ENCODE measurements at regions not wholly inside any gene's neighbourhood (a gene's known extent, or its start where the extent isn't known, plus 50 kb on each side); places are given as distances from the start of the nearest gene placed in this dataset.

DNA sequence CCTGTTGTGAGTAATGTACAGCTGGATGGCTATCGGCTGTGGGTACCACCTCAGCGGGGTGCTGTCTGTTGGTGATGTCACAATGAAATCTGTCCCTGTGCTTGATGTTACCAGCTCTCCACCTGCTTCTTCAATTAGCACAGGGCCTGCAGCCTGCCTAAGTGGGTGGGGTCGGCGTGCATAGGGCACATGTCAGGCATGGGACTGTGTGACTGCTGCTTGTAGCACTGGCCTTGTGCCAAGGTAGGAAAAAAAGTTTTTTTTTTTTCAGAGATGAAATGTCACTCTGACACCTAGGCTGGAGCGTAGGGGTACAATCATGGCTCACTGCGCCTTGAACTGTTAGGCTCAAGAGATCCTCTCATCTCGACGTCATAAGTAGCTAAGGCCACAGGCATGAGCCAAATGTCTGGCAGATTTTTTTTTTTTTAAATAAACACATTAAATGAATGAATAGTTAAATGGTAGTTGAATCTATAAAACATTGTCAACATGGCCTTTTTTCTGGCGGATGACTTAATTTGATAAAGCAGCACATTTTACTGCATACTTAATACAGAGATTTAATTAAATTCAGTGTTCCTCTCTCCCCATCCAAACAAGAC, 222.5 kb downstream of the NXNL2 start:
- DNase-seq (ENCODE audit: low read depth) = no peak

DNA sequence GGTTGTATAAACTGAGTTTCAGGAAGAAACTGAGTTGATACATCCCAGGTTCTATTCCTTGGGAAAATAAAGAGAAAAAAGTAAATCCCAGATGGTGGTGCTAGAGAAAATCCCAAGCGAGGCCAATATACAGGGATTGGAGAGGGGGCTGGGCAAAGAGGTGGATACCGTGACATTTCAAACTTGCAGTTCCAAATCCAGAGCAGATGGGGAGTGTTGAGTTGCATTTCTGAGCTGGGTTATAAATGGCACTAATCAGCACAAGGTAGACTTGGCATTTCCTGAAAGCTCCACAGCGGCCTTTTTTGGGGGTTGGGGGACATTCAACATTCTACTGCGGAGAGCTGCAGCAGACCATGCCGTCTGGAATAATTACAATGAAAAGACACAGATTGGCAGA, 224.4 kb downstream of the NXNL2 start:
- DNase-seq (ENCODE audit: low read depth) = no peak

DNA sequence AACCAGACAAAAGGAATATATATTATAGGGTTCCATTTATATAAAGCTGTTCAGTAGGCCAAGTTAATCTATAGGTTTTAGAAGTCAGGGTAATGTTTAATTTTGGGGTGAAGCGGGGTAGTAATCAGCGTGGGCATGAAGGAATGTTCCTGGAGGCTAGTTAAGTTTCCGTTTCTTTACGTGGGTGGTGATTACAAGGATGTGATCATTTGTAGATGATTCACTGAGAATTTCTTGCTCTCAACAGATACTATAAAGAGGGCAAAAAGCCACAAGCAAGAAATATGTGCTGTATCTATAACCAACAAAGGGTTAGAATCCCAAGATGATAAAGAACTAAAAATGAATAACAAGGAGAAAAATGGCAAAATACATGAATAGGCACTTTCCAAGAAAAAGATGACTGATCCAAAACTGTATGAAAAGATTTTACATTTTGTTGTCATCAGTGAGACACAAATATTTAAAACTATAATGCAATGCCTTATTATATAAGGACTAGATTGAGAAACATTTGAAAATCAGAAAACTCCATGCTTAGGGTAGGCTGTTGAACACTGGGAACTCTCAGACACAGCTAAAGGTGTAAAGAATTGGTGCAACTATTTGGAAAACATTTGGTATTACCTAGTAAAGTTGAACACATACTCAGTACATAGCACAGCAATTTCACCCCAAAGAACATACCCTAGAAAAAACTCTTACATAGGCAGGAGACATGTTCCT, 224.3 kb upstream of the S1PR3 start:
- DNase-seq (ENCODE audit: low read depth) = peak; percentile 96

DNA sequence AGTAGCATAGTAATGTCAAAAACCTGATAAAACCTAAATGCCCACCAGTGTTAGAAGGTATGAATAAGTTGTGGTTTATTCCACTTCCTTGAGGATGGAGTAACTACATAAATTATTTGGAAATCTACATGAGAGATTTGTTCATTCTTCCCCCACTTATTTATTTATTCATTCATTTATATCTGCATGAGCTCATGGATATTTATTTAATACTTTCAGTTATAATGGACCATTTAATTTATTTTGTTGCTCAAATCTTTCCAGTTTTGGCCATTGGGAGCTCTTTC, 223.8 kb upstream of the S1PR3 start:
- peak; percentile 48 for DNase-seq (ENCODE audit: low read depth)

DNA sequence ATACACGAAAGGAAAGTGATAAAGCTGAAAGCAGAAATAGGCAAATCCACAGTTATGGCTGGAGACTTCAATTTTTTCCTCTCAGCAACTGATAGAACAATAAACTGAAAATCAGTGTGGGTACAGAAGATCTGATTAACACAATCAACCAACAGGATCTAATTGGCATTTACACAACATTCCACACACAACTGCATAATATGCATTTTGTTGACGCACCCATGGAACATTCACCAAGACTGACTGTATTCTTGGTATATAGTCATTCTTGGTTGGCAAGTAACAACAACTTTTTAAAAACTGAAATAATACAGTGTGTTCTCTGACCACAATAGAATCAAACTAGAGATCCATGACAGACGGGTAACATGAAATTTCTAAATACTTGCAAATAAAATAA, 218.7 kb upstream of the S1PR3 start:
- no peak for DNase-seq (ENCODE audit: low read depth)

DNA sequence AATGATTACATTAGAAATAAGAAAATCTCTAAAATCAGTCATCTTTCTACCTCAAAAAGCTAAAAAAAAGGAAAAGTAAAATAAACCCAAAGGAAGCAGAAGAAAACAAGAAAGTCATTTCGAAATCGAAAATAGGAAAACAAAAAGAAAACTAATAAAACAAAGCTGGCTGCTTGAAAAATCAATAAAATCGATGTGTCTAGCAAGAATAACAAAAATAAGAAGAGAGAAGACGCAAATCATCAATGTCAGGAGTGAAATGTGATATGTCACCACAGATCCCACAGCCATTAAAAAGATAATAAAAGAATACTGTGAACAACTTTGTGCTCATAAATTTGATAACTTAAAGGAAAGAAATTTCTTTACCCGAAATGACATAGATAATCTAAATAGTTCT, 218.1 kb upstream of the S1PR3 start:
- DNase-seq (ENCODE audit: low read depth) = no peak

DNA sequence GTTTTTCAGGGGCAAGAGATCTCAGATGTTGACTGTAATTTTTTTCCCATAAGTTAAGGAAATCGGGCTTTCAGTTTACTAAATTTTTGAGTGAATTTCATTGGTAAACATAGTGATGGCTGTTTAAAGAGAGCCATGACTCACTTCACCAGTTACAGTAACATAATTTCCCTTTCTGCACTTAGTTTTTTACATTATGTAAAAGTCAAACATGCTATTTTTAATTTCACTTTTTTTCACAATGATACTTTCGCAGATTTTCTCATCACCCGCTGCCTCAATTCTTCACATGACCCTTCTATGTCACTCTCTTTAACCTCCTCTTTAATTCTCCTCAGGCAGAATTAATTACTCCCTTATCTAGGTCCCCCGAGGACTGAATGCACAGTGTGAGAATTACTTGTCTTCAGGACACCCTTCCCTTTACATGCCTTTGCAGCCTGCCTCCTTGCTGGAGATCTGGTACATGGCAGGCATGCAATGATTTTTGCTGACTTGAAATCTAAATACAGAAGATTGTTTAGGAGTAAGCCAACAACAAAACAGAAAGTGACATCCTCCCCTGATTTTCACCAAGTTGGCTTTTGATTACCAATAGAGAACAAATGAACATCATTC, 217.5 kb upstream of the S1PR3 start:
- DNase-seq (ENCODE audit: low read depth) = no peak

DNA sequence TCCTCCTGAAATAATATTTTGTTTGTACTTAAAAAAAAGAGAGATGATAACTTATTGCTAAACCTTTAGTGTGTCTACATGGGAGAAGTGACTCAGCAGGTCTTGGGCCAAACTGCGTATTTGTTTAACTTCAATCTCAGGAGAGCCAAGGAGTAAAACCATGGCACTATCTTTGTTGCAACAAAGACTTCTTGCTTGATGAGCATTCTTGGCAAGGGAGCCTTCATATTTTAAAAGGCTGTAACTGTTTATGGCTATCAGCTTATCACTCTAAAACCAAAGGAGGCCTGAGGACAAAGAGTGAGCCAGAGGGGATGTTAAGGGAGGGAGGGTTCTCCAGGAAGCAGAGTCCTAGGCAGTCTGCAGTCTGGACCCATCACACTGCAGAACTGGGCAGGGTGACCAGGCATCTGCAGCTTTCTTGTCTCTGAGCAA, 216.2 kb upstream of the S1PR3 start:
- DNase-seq (ENCODE audit: low read depth) = peak; percentile 71

DNA sequence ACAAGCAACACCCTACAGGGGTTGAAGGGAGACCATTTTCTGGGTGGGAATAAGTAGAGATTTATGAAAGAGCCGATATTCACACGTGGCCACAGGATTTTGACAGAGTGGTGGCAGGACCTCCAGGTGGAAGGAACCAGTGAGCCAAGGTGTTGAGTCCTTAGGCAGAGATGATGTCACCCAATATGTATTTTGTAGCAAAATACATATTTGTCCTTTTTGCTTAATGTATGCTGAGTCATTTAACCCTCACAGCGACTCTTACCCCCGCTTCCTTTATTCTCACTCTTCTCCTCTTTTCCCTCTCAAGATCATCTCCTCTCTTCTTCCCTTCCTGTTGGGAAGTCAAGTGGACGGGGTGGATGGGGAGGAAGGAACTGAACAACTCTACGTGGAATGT, 215.7 kb upstream of the S1PR3 start:
- no peak for DNase-seq (ENCODE audit: low read depth)

DNA sequence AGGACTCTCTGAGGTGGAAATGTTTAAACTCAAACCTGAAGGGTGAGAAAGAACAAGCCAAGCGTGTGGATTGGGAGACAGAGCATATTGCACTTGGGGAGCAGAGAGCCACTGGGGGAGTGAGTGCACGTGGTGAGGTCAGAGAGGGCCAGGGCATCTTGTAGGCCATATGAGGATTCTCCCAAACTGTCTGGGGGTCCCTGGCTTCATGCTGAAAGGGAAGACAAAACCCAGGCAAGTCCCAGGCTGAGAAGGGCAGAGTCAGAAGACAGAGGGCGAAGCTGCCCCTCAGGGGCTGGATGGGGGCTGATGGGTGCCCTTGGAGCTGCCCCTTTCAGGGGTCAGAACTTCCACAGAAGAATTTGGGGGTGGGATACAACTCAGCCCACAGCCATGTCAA, 215.3 kb upstream of the S1PR3 start:
- no peak for DNase-seq (ENCODE audit: low read depth)

DNA sequence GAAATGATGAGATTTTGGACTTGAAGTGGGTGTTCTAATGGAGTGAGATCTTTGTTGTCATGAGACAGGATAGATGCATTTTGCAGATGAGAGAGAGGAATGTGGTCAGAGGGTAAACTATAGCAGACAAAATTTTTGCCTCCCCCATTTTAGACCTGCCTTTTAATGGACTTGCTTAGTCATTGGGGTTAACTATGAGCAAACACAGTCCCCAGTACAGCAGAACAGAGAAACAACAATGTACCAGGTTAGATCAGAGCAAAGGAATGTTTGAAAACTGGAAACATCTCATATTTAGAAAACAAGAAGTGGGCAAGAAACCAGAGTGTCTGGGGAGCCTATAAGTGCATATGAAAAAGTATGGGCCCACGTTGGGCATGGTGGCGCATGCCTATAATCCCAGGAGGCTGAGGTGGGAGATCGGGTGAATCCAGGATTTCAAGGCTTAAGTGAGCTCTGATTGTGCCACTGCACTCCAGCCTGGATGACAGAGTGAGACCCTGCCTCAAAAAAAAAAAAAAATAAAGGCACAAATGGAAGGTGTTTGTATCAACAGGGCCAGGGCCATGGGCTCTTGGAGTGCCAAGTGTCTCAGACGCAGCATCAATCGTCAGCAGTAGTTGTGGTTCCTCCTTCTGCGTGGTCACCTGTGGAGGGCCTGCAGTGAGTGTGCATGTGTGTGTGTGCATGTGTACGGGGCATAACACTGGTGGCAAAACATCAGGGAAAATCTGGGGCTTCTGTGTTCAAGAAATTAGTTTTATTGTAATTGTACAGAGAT, 214.4 kb upstream of the S1PR3 start:
- DNase-seq (ENCODE audit: low read depth) = peak; percentile 94

DNA sequence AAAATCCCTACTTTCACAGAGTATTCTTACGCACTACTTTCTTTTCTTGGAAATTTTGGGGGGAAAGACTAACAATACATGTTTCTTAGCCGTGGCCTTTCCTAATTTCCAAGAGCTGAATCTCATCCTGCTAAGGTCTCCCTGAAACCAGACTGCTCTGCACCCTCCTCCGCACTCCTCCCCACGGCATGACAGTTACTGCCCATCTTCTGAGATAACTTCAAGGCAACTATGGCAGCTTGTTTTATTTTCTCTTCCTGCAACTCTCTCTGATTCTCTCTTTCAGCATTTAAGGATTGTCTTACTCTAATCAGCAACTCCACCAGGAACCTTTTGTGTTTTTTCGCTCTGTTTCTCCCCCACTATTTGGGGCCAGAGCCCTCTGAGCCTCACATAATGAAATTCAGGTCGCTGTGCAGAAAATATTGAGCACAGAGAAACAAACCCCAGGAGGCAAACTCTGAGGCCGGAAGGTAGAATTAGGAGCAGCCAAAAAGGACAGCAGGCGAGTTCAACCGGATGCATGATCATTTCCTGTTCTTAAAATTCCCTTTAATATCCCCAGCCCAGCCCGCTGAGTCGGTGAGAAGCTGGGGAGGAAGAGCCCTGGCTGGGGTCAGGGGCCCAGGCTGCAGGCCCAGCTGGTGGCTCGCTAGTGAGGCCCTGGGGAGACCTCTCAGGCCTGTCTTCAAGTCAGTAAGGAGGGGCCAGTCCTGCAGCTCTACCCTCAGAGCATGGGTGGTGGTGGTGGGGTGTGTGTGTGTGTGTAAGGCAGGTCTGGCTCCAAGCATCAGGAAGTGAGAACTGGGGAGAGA, 213.6 kb upstream of the S1PR3 start:
- DNase-seq (ENCODE audit: low read depth) = no peak

DNA sequence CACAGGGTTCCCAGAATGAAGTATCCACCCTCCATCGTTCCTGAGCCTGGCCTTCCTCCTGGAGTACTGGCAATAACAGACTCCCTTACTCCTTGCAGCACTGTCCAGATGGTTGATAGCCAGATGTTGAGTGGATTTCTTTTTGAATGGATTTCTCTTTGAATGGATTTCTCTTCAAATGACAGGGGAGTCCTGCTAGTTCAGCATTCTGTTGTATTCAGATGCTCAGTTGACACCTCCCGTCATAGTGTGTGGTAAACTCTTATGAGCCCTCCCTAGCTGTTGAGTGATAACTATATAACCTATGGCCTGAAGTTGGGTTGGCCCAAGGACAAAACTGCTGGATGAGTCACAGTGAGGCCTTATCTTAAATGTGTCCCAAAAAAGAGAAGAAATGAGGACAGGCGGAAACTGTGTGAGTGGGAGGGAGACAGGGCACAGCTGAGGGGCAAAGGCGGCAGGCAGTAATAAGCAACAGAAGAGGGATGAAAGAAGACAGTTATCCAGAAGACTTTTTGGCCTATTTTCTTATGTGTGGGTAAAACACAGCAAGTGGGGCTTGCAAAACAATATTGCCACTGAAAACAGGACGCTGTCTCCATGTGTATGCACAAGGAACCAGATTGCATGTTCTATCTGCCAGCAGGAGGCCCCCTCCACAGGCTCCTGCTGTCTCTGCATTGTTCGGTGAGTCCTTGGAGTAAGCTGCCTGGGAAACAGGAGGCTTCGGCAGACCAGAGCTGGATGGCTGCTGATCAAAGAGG, 209.5 kb upstream of the S1PR3 start:
- DNase-seq (ENCODE audit: low read depth) = no peak

DNA sequence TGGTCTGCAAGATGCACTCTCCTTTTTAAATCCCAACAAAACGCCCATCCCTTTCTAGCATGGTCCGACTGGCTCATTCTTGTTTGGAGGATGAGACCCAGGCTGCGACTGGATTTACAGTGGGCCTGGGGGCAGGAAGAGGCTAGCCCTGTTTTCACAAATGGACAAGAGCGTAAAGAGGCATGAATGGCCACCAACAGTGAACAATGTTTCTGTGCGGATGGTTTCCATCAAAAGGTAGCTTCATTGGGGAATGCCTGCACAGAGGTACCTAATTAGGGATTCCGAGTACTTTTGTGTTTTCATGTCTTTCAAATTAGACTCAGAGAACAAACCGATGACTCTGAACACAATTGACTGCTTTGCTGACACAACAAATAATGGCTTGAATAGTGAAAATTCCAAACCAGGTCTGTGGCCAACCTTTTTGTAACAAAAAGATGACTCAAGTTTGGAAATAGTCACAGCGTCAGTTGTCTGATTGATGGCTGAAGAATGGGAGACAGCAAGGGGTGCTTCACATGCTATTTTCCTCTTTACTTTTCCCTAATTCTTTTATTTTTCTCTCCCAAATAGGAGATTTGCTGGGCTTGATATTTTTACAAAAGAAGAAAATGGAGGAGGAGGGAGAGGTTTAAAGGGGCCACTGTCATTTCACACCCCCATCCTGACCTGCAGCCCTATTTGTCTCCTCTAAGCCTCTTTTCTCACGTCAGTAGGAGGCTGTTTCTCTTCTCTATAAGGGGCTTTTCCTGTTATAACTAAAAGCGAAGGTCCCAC, 208.1 kb upstream of the S1PR3 start:
- DNase-seq (ENCODE audit: low read depth) = peak; percentile 76

DNA sequence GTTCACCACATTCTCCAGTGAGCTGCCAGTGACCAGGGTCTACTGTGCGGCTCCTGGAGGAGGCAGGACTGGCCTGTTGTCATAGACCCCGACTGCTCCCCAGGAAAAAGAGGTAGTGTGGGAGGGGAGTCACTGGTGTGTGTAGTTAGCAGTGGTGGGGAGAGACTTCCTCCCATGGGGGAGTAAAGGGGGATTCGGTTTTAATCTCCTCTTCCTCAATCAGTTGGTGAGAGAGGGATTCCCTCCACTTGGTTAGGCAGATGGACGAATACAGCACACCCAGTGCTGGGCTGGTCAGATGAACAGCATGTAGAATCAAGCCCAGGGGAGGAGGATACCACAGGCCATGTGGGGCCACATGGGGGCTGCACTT, 207.6 kb upstream of the S1PR3 start:
- DNase-seq (ENCODE audit: low read depth) = no peak

DNA sequence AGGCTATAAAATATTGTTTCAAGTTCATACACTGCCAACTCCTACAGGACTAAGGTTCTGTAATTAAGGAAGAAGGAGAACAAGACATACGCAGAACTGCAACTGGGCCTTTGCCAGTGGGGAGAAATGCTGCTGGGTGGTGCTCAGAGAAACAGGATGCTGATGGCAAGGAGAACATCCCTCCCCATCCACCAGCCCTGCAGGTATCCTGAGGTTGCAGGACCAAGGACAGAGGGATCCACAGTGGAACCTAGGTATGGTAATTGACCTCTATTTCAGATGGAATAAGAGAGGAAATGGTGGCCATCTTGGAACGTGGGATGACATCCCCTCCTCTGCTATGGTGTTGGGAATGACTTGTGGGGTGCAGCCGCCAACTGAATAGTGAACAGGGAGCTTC, 206.3 kb upstream of the S1PR3 start:
- no peak for DNase-seq (ENCODE audit: low read depth)

DNA sequence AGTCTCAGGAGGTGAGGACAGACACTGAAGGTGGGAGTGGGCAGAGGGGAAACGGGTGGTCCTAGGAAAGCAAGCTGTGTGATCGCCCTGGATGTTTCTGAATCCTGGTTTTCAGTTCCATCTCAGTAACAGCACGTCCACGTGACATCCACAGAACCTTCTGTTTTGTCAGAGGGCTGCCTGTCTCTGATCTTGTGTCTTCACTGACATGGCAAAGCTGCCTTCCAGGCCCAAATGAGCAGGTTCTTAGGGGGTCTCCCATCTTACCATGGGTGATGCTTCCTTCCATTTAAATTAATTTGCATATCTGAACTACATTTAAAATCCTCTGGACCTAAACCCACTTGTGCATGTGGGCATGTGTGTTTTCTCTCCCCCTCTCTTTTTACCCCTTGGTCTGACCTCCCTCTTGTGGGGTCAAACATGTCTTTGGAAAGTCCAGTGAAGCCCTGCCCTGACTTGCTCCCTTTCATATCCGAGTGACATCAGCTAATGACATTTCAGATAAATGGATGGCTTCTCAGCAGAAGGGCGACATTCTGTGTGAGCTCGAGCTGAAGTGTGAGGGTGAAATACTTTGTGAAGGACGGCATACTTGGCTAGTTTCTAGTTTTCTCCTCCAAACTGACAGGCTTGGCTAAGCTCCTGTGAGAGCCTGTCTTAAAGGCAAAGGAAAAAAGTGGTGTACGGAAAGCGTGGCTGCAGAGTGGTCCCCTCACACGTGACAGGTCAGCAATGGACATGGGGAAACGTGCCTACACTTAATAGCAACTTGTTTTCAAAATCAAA, 204.8 kb upstream of the S1PR3 start:
- DNase-seq (ENCODE audit: low read depth) = no peak

DNA sequence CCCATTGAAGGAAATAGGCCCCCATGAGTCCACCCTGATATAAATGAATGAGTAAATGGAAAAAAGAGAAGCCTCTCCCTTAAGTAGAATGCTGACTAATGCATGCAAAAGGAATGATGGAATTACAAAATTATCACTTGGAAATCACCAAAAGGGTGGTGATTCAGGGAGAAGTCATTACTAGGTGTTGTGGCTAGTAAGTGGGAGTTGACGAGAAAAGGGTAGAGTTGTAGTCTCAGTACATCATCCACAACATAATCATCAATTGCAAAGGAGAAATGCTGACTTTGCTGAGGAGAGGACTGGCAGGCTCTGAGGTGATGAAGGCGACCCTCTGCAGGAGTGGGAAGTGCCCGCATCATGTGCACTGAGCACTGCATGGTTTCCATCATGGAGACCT, 201.5 kb upstream of the S1PR3 start:
- DNase-seq (ENCODE audit: low read depth) = peak; percentile 91

DNA sequence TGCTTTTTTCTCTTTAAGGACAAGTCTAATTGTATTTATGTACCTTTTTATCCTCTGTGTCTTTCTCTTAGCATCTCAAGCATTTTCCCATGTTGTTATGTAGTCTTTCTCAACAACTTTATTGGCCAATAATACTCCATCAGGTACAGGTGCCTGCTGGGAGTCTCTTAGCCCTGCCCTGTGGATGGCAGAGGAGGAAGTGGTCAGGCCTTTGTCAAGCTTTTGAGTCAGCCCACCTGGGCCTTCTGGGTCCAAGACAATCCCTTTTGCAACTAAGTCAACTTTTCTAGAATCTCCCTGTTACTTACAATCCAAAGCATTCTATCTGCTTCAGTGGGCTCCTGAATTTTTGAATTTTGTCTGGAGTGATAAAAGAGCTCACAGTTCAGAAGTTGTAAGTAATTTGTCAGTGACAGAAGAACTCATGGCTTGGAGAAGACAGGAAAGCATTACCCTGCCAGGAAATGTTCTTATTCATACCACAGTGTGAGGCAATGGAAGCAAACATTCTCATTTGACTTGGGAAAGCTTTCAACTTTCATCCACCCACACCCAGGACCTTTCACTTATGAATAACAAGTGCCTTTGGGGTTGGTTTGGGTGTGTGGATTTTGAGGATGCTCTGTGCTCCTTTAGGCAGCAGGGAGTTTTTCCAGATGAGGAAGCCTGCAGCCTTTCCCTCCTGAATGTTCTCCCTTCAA, 200.0 kb upstream of the S1PR3 start:
- DNase-seq (ENCODE audit: low read depth) = peak; percentile 93
